GM12892 (cell line): ENCODE measurements at regions not wholly inside any gene's neighbourhood (a gene's known extent, or its start where the extent isn't known, plus 50 kb on each side); places are given as distances from the start of the nearest gene placed in this dataset.

ENCODE experiments used
- POLR2AphosphoS5 ChIP-seq: IDR thresholded peaks from 2 replicates; pipeline ENCODE4 v1.6.1; 2011; ENCODE audit warnings: low read depth, low read length, control low read depth
- TAF1 ChIP-seq: IDR thresholded peaks from 2 replicates; pipeline ENCODE4 v1.6.1; 2011; ENCODE audit warnings: low read depth, mild to moderate bottlenecking, control low read depth, low read length, borderline replicate concordance

GRCh38 chr18:76285866-76286265 lies 209.2 kb downstream of the ZNF516 start:
- TF ChIP-seq POLR2AphosphoS5 (no peak), TAF1 (no peak)
